SK-N-MC (cell line): ENCODE measurements at regions not wholly inside any gene's neighbourhood (a gene's known extent, or its start where the extent isn't known, plus 50 kb on each side); places are given as distances from the start of the nearest gene placed in this dataset.

Source experiments
- EZH2 ChIP-seq: fragments of 200-600 bp; sonication (generic); IDR thresholded peaks from one replicate; pipeline ENCODE4 v1.6.1; 2017; ENCODE audit warnings: antibody characterized with exemption
- FOXP2 ChIP-seq: optimal IDR thresholded peaks from 2 replicates; pipeline ENCODE3; 2011; ENCODE audit warnings: mild to moderate bottlenecking, moderate library complexity; ENCODE audit not compliant: insufficient read depth; ENCODE audit errors: extremely low read length, control extremely low read depth

GRCh38 chr4:33176566-33176965 is 2456.4 kb downstream of the PCDH7 start:
- TF ChIP-seq EZH2 (no peak), FOXP2 (no peak)
